Endothelial cell of umbilical vein (primary cell): ENCODE measurements at regions not wholly inside any gene's neighbourhood (a gene's known extent, or its start where the extent isn't known, plus 50 kb on each side); places are given as distances from the start of the nearest gene placed in this dataset.

ENCODE experiments used
- BruUV-seq: library from RNA; stranded (reverse); fragments of 400-500 nt; replicated peaks from 2 replicates; lab custom pipeline; 2021; lab: Mats Ljungman, UMichigan
- CTCF ChIA-PET: fragments of 300-600, 350-600 bp; sonication (Branson Sonifier 250); formaldehyde crosslinking; loops from one replicate; lab custom pipeline; 2021; ENCODE audit warnings: antibody characterized with exemption, inconsistent platforms; lab: Charles Lee
- POLR2A ChIA-PET: fragments of 300-600, 350-600 bp; sonication (Branson Sonifier 250); formaldehyde crosslinking; loops from one replicate; lab custom pipeline; 2021; ENCODE audit warnings: antibody characterized with exemption, inconsistent platforms; lab: Charles Lee
- DNase-seq: peaks from one replicate; pipeline ENCODE4 v3.0.0-alpha.2; 2011; ENCODE audit warnings: low read depth, low spot score
- FAIRE-seq: peaks from 2 replicates; lab custom pipeline; 2011; peaks lifted over from hg19 to GRCh38; lab: Jason Lieb, UNC
- H2AFZ ChIP-seq: 2 replicates; pipeline ENCODE4 v1.6.0; 2012; ENCODE audit warnings: low read depth, low read length, control low read depth, inconsistent platforms
- H3K27ac ChIP-seq: 2 replicates; pipeline ENCODE4 v1.5.1; 2011; ENCODE audit warnings: low read depth, mild to moderate bottlenecking, control low read depth, low read length, moderate library complexity; ENCODE audit not compliant: insufficient read depth
- H3K27me3 ChIP-seq, 2 experiments: 2 replicates each; pipeline versions ENCODE4 v1.6.0 to v1.6.1; 2011; ENCODE audit warnings: low read length in 2 of 2, mixed read lengths in 1 of 2; ENCODE audit not compliant: control insufficient read depth in 2 of 2, insufficient read depth in 2 of 2
- H3K36me3 ChIP-seq, 2 experiments: 2 replicates in 1 of 2; 3 replicates in 1 of 2; pipeline ENCODE4 v1.5.1; 2011; ENCODE audit warnings: low read length in 2 of 2, mild to moderate bottlenecking in 1 of 2, moderate library complexity in 1 of 2; ENCODE audit not compliant: control insufficient read depth in 2 of 2, insufficient read depth in 2 of 2; ENCODE audit errors: extremely low read depth in 1 of 2
- H3K4me1 ChIP-seq: 3 replicates; pipeline ENCODE4 v1.5.1; 2011; ENCODE audit warnings: mild to moderate bottlenecking, low read length; ENCODE audit not compliant: control insufficient read depth, insufficient read depth; ENCODE audit errors: extremely low read depth
- H3K4me2 ChIP-seq: 2 replicates; pipeline ENCODE4 v1.6.1; 2011; ENCODE audit warnings: low read length, control low read depth, mixed read lengths; ENCODE audit not compliant: insufficient read depth
- H3K4me3 ChIP-seq, 3 experiments: fragments of 200-600 bp in 1 of 3; sonication (generic), shearing (Covaris generic) in 1 of 3; replicated peaks in 1 of 3; 2 replicates each; pipeline ENCODE4 v1.5.1; 2011 to 2016; ENCODE audit warnings: control low read depth in 3 of 3, low read length in 3 of 3, mild to moderate bottlenecking in 2 of 3, inconsistent platforms in 1 of 3, low read depth in 1 of 3, moderate library complexity in 1 of 3; ENCODE audit not compliant: insufficient read depth in 1 of 3
- H3K79me2 ChIP-seq: 2 replicates; pipeline ENCODE4 v1.6.0; 2012; ENCODE audit warnings: low read length, inconsistent platforms; ENCODE audit not compliant: control insufficient read depth, insufficient read depth
- H3K9ac ChIP-seq: replicated peaks from 2 replicates; pipeline ENCODE3; 2011; ENCODE audit warnings: low read length, control low read depth; ENCODE audit not compliant: insufficient read depth; ENCODE audit errors: extremely low read depth
- H3K9me1 ChIP-seq: replicated peaks from 3 replicates; pipeline ENCODE4 v1.6.0; 2011; ENCODE audit warnings: mild to moderate bottlenecking, low read length; ENCODE audit not compliant: control insufficient read depth, insufficient read depth; ENCODE audit errors: extremely low read depth
- H3K9me3 ChIP-seq: replicated peaks from 2 replicates; pipeline ENCODE4 v1.5.1; 2012; ENCODE audit warnings: low read length, inconsistent platforms; ENCODE audit not compliant: control insufficient read depth, insufficient read depth
- H4K20me1 ChIP-seq: replicated peaks from 2 replicates; pipeline ENCODE3; 2011; ENCODE audit warnings: mild to moderate bottlenecking, low read length; ENCODE audit not compliant: control insufficient read depth, insufficient read depth; ENCODE audit errors: extremely low read depth
- CTCF ChIP-seq, 2 donors: IDR thresholded peaks; 1 replicate in 1 of 2; 2 replicates in 1 of 2; pipeline ENCODE4 v1.5.1; 2011; ENCODE audit warnings: low read length in 2 of 2, mild to moderate bottlenecking in 2 of 2, moderate library complexity in 2 of 2, control low read depth in 1 of 2, inconsistent platforms in 1 of 2, low read depth in 1 of 2; ENCODE audit not compliant: insufficient read depth in 1 of 2; ENCODE audit errors: extremely low read depth in 1 of 2
- EZH2 ChIP-seq: IDR thresholded peaks from 2 replicates; pipeline ENCODE4 v1.6.1; 2012; ENCODE audit warnings: borderline replicate concordance, low read depth, mild to moderate bottlenecking, moderate library complexity, low read length, inconsistent platforms; ENCODE audit not compliant: severe bottlenecking
- FOS ChIP-seq: IDR thresholded peaks from 2 replicates; pipeline ENCODE4 v1.6.1; 2011; ENCODE audit warnings: mild to moderate bottlenecking, low read length, moderate library complexity, borderline replicate concordance; ENCODE audit not compliant: insufficient read depth
- GATA2 ChIP-seq: IDR thresholded peaks from 2 replicates; pipeline ENCODE4 v1.7.0; 2011; ENCODE audit warnings: low read depth, mild to moderate bottlenecking, moderate library complexity, mixed read lengths, low read length; ENCODE audit not compliant: insufficient read length, insufficient read depth
- JUN ChIP-seq: IDR thresholded peaks from 2 replicates; pipeline ENCODE4 v1.6.1; 2011; ENCODE audit warnings: borderline replicate concordance, low read depth; ENCODE audit not compliant: insufficient read length, insufficient read depth
- MYC ChIP-seq: IDR thresholded peaks from one replicate; pipeline ENCODE4 v1.6.1; 2011; ENCODE audit warnings: mild to moderate bottlenecking, low read depth, low read length
- POLR2A ChIP-seq: IDR thresholded peaks from 2 replicates; pipeline ENCODE4 v1.6.1; 2012; ENCODE audit warnings: low read depth, mild to moderate bottlenecking, control low read depth, low read length
- POLR2AphosphoS5 ChIP-seq: IDR thresholded peaks from 2 replicates; pipeline ENCODE4 v1.6.1; 2012; ENCODE audit warnings: low read depth, mild to moderate bottlenecking, control low read depth, low read length, moderate library complexity; ENCODE audit not compliant: insufficient read depth
- dilution Hi-C: fragments of 300-500 bp; cut with MboI; formaldehyde crosslinking; loops from one replicate; pipeline ENCODE4 v1.15.0; 2019; ENCODE audit warnings: low sequenced_read_pairs; ENCODE audit not compliant: extremely low pct_ligation_motif_present
- intact Hi-C: fragments of 100-400 bp; cut with micrococcal nuclease; formaldehyde crosslinking; loops from one replicate; pipeline ENCODE4 v1.10.0; 2022
- TF ChIP-seq, protein P1 (sequence below): IDR thresholded peaks from 2 replicates; pipeline ENCODE4 v1.6.1; 2011; ENCODE audit not compliant: insufficient read depth, insufficient read length

DNA sequence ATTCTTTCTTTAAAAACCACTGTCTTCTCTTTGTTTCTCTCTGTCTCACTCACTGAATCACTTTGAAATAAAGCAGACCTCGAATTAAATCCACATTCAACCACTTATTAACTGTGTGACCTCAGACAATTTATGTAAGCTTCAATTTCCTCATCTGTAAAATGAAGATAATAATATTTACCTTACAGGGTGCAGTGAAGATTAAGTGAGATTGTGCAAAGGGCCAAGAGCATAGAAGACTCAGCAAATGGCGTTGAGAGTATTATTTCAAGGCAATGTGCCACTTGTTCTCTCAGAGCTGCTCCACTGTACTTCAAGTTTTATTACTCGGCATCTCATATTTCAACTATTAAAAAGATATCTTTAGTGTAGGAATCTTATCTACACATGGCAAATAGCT lies 454.2 kb upstream of the HNRNPA3 start:
- Histone ChIP-seq H3K9ac (no peak overlapping the region), H3K4me1 (no peaks in the 10 kb centered on the region), H2AFZ (no peak overlapping the region), H3K9me3 (no peaks in the 10 kb centered on the region), H4K20me1 (no peaks in the 10 kb centered on the region), H3K4me3 (no peak overlapping the region), H3K36me3 (no peaks in the 10 kb centered on the region), H3K79me2 (no peaks in the 10 kb centered on the region), H3K4me2 (no peak overlapping the region), H3K27me3 (peaks cover 0 to 4% of the 10 kb centered on the region in 2 experiments), H3K9me1 (no peaks in the 10 kb centered on the region), H3K27ac (no peak overlapping the region)
- FAIRE-seq = no peak
- intact Hi-C loops = no loop called here
- ChIA-PET CTCF (interaction anchor here (2.1 kb wide), 1 partner anchor 10 kb away, joined by 10 read pairs; no protein-coding TSS in a partner anchor), POLR2A (no interaction called here)
- dilution Hi-C loops = no loop called here
- TF ChIP-seq POLR2AphosphoS5 (no peak), CTCF (IDR thresholded peaks at IDR 0.05; ENCODE audit: extremely low read depth in 1 of 2, insufficient read depth in 1 of 2, low read depth in 1 of 2, low read length in 2 of 2) (no peak), MYC (no peak), FOS (no peak), POLR2A (no peak), GATA2 (no peak), JUN (no peak), EZH2 (no peak)
- TF ChIP-seq, protein P1, sequence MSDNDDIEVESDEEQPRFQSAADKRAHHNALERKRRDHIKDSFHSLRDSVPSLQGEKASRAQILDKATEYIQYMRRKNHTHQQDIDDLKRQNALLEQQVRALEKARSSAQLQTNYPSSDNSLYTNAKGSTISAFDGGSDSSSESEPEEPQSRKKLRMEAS = no peak
- DNase-seq = no peak
- no TSS peak for BruUV-seq
